Esophagus muscularis mucosa (tissue), 4 donors: ENCODE measurements at regions not wholly inside any gene's neighbourhood (a gene's known extent, or its start where the extent isn't known, plus 50 kb on each side); places are given as distances from the start of the nearest gene placed in this dataset.

Experiments
- DNase-seq: peaks from one replicate; pipeline ENCODE4 v3.0.0-alpha.2; 2017; ENCODE audit errors: extremely low spot score
- H3K27ac ChIP-seq, 4 donors: fragments of 200-600 bp; sonication (generic); replicated peaks in 1 of 4; 1 replicate in 3 of 4; 2 replicates in 1 of 4; pipeline ENCODE4 v1.5.1; 2016 to 2019; ENCODE audit warnings: mild to moderate bottlenecking in 1 of 4
- H3K27me3 ChIP-seq, 4 donors: fragments of 200-600 bp; sonication (generic); one replicate each; pipeline versions ENCODE4 v1.5.1 to v1.6.0; 2016 to 2019
- H3K36me3 ChIP-seq, 4 donors: fragments of 200-600 bp; sonication (generic); one replicate each; pipeline ENCODE4 v1.5.1; 2016 to 2019
- H3K4me1 ChIP-seq, 4 donors: fragments of 200-600 bp; sonication (generic); one replicate each; pipeline ENCODE4 v1.5.1; 2016 to 2019
- H3K4me3 ChIP-seq, 4 donors: fragments of 200-600 bp; sonication (generic); 1 replicate in 2 of 4; 2 replicates in 2 of 4; pipeline ENCODE4 v1.5.1; 2016 to 2019; ENCODE audit warnings: mild to moderate bottlenecking in 4 of 4, moderate library complexity in 1 of 4
- H3K9me3 ChIP-seq, 4 donors: fragments of 200-600 bp; sonication (generic); 1 replicate in 3 of 4; 2 replicates in 1 of 4; pipeline ENCODE4 v1.5.1; 2016 to 2019
- CTCF ChIP-seq, 3 experiments: fragments of 200-600 bp in 2 of 3; fragments of 450-650 bp in 1 of 3; sonication (generic) in 2 of 3; IDR thresholded peaks; one replicate each; pipeline ENCODE4 v1.5.1; 2017 to 2019; ENCODE audit warnings: antibody characterized with exemption in 3 of 3, mild to moderate bottlenecking in 2 of 3, moderate library complexity in 1 of 3
- EP300 ChIP-seq: sonication (generic); formaldehyde crosslinking; IDR thresholded peaks from one replicate; pipeline ENCODE4 v1.6.1; 2017; ENCODE audit warnings: antibody characterized with exemption
- POLR2A ChIP-seq: fragments of 450-650 bp; IDR thresholded peaks from one replicate; pipeline ENCODE4 v1.6.1; 2017; ENCODE audit warnings: antibody characterized with exemption, moderate library complexity, mild to moderate bottlenecking, low read depth
- POLR2AphosphoS5 ChIP-seq, 2 donors: sonication (generic); formaldehyde crosslinking; IDR thresholded peaks; one replicate each; pipeline ENCODE4 v1.6.1; 2017; ENCODE audit warnings: antibody characterized with exemption in 2 of 2
- WGBS: methylation state at CpG from one replicate; pipeline ENCODE4 v1.1.5; 2018; 5-methylcytosine and 5-hydroxymethylcytosine counted together
- intact Hi-C: fragments of 100-400 bp; cut with DNase I; formaldehyde crosslinking; loops from one replicate; pipeline ENCODE4 v1.15.1; 2023

GRCh38 chr6:21454262-21454661, 139.3 kb upstream of the SOX4 start:
- no peak overlapping the region for H3K27ac ChIP-seq
- peaks cover 0 to 5% (median 2%) of the 10 kb centered on the region in 4 donors for H3K4me1 ChIP-seq
- H3K4me3 ChIP-seq: no peak overlapping the region
- no peaks in the 10 kb centered on the region for H3K27me3 ChIP-seq
- WGBS: 72% methylated on average over 2 of the region's 2 CpGs
- intact Hi-C loops: no loop called here
- no peak for TF ChIP-seq EP300
- TF ChIP-seq CTCF (IDR thresholded peaks at IDR 0.05): no peak
- no peak for TF ChIP-seq POLR2AphosphoS5 (IDR thresholded peaks at IDR 0.05)
- TF ChIP-seq POLR2A: no peak
- no peaks in the 10 kb centered on the region for H3K36me3 ChIP-seq
- DNase-seq: no peak
- no peaks in the 10 kb centered on the region for H3K9me3 ChIP-seq

GRCh38 chr6:21455071-21455470, 138.5 kb upstream of the SOX4 start:
- TF ChIP-seq POLR2AphosphoS5 (IDR thresholded peaks at IDR 0.05): no peak
- TF ChIP-seq POLR2A: no peak
- no peak for TF ChIP-seq CTCF (IDR thresholded peaks at IDR 0.05)
- TF ChIP-seq EP300: no peak
- 77% methylated on average over 6 of the region's 6 CpGs for WGBS
- Histone ChIP-seq H3K36me3 (no peaks in the 10 kb centered on the region), H3K27ac (no peak overlapping the region), H3K4me1 (peaks cover 0 to 5% (median 2%) of the 10 kb centered on the region in 4 donors), H3K9me3 (no peaks in the 10 kb centered on the region), H3K27me3 (no peaks in the 10 kb centered on the region), H3K4me3 (no peak overlapping the region)
- intact Hi-C loops: no loop called here
- no peak for DNase-seq

- Histone ChIP-seq H3K36me3 (no peaks in the 10 kb centered on the region), H3K27ac (no peak overlapping the region), H3K4me1 (peaks cover 0 to 5% (median 2%) of the 10 kb centered on the region in 4 donors), H3K27me3 (no peaks in the 10 kb centered on the region), H3K4me3 (no peak overlapping the region), H3K9me3 (no peaks in the 10 kb centered on the region)
- intact Hi-C loops: no loop called here
- WGBS: 93% methylated on average over 8 of the region's 10 CpGs
- TF ChIP-seq POLR2A: no peak
- no peak for TF ChIP-seq CTCF (IDR thresholded peaks at IDR 0.05)
- no peak for TF ChIP-seq POLR2AphosphoS5 (IDR thresholded peaks at IDR 0.05)
- no peak for TF ChIP-seq EP300
- no peak for DNase-seq
Measured at GRCh38 chr6:21457647-21458046, 135.9 kb upstream of the SOX4 start.

GRCh38 chr6:21459641-21460040, 133.9 kb upstream of the SOX4 start:
- Histone ChIP-seq H3K4me1 (peaks cover 0 to 5% (median 2%) of the 10 kb centered on the region in 4 donors), H3K27ac (no peak overlapping the region), H3K36me3 (no peaks in the 10 kb centered on the region), H3K27me3 (no peaks in the 10 kb centered on the region), H3K9me3 (no peaks in the 10 kb centered on the region), H3K4me3 (no peak overlapping the region)
- TF ChIP-seq POLR2A (no peak), EP300 (no peak), POLR2AphosphoS5 (IDR thresholded peaks at IDR 0.05) (no peak), CTCF (IDR thresholded peaks at IDR 0.05) (no peak)
- intact Hi-C loops: no loop called here
- WGBS: 86% methylated on average over 4 of the region's 4 CpGs
- no peak for DNase-seq

GRCh38 chr6:21461844-21462518, 131.6 kb upstream of the SOX4 start:
- Histone ChIP-seq H3K9me3 (no peaks in the 10 kb centered on the region), H3K4me1 (no peaks in the 10 kb centered on the region), H3K4me3 (no peak overlapping the region), H3K36me3 (no peaks in the 10 kb centered on the region), H3K27ac (no peak overlapping the region), H3K27me3 (no peaks in the 10 kb centered on the region)
- intact Hi-C loops: no loop called here
- no peak for DNase-seq
- TF ChIP-seq EP300: no peak
- TF ChIP-seq POLR2AphosphoS5 (IDR thresholded peaks at IDR 0.05): no peak
- no peak for TF ChIP-seq POLR2A
- TF ChIP-seq CTCF (IDR thresholded peaks at IDR 0.05): no peak
